GM10266 (cell line): ENCODE measurements at regions not wholly inside any gene's neighbourhood (a gene's known extent, or its start where the extent isn't known, plus 50 kb on each side); places are given as distances from the start of the nearest gene placed in this dataset.

Experiments used
- DNase-seq: peaks from one replicate; pipeline ENCODE4 v3.0.0; 2012; ENCODE audit errors: extremely low spot score
- CTCF ChIP-seq: IDR thresholded peaks from 2 replicates; pipeline ENCODE4 v1.5.1; 2012; ENCODE audit warnings: mild to moderate bottlenecking, low read depth; ENCODE audit not compliant: control insufficient read depth, insufficient read depth; ENCODE audit errors: missing control alignments

DNA sequence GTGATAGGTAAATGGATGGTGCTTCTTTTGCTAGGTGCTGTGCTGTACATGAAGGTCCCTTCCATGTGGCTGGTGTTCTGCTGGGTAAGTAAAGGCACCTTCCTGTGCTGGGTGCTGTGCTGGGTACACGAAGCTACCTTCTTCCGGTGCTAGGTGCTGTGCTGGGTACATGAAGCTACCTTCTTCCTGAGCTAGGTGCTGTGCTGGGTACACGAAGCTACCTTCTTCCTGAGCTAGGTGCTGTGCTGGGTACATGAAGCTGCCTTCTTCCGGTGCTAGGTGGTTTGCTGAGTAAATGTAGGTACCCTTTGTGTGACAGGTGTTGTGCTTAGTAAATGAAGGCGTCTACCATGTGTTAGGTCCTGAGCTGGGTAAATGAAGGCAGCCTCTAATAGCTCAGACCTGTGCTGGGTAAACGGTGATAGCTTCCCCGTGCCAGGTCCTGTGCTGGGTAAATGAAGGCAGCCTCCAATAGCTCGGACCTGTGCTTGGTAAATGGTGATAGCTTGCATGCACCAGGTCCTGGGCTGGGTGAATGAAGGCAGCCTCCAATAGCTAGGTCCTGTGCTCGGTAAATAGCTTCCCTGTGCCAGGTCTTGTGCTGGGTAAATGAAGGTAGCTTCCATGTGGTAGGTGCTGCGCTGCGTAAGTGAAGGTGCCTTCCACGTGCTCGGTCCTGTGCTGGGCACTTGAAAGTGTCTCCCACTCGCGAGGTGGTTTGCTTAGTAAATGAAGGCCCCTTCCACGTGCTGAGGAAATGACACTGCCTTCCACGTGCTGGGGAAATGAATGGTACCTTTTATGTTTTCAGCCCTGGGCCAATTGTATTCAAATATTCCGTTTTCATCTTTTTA, 115.5 kb downstream of the ERMARD start:
- no peak for TF ChIP-seq CTCF
- DNase-seq: no peak

GRCh38 chr6:169866140-169866534, 114.7 kb downstream of the ERMARD start:
- DNase-seq: no peak
- no peak for TF ChIP-seq CTCF

GRCh38 chr6:169865346-169866139, 114.1 kb downstream of the ERMARD start:
- TF ChIP-seq CTCF: no peak
- no peak for DNase-seq

GRCh38 chr6:169864148-169865020, 113.0 kb downstream of the ERMARD start:
- no peak for TF ChIP-seq CTCF
- no peak for DNase-seq

GRCh38 chr6:169863710-169864109, 112.3 kb downstream of the ERMARD start:
- no peak for TF ChIP-seq CTCF
- no peak for DNase-seq

DNA sequence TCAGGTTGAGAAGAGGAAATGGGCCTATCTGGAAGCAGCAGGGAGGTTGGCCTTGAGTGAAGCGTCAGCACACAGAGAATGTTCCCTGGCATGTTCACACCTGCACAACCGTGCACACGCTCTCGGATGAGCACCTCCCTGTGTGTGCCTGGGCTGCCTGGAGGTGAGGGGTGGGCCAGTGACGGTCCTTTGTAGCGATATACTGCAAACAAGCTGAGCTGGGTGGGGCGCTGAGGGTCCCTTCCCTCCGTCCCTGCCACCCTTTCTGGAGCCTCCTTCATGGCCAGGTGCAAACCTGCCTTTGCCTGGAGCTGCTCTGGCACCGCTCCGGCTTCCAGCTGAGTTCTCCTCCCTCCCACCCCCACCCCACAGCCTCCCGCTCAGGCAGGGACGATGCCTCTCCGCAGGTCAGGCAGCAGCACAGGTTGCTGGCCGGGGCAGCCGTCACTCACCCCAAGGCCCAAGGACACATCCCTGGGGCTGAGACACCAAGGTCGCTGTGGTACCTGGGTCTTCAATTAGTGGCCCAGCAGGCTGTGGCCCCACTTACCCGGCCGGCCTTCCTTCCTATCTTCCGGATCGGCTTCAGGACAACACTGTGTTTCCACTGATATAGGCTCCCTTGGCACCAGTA, 111.6 kb downstream of the ERMARD start:
- DNase-seq: no peak
- TF ChIP-seq CTCF: no peak
